GM19238 (cell line): ENCODE measurements at regions not wholly inside any gene's neighbourhood (a gene's known extent, or its start where the extent isn't known, plus 50 kb on each side); places are given as distances from the start of the nearest gene placed in this dataset.

Experiments used
- DNase-seq: peaks from one replicate; pipeline ENCODE4 v3.0.0; 2011; ENCODE audit warnings: low spot score; ENCODE audit not compliant: insufficient read length

GRCh38 chr18:51578406-51578980 is 381.0 kb upstream of the MEX3C start:
- DNase-seq = no peak

GRCh38 chr18:51580580-51580979 is 383.1 kb upstream of the MEX3C start:
- DNase-seq = no peak

- no peak for DNase-seq
These were observed 385.1 kb upstream of the MEX3C start for GRCh38 chr18:51582551-51582950.

- DNase-seq = no peak
These were observed 391.1 kb upstream of the MEX3C start for GRCh38 chr18:51588616-51589015.

GRCh38 chr18:51593931-51594330 is 396.4 kb upstream of the MEX3C start:
- DNase-seq = no peak

- DNase-seq = no peak
These were observed 405.6 kb upstream of the MEX3C start for GRCh38 chr18:51603111-51603510.

GRCh38 chr18:51603551-51603950 is 406.1 kb upstream of the MEX3C start:
- DNase-seq = no peak

- DNase-seq = no peak
These were observed 413.0 kb upstream of the MEX3C start for GRCh38 chr18:51610481-51610880.

GRCh38 chr18:51611326-51611725 is 413.8 kb upstream of the MEX3C start:
- DNase-seq = no peak

GRCh38 chr18:51614033-51614432 is 416.6 kb upstream of the MEX3C start:
- DNase-seq = no peak

- DNase-seq = no peak
These were observed 417.6 kb upstream of the MEX3C start for GRCh38 chr18:51614967-51615571.

- DNase-seq = no peak
These were observed 419.7 kb upstream of the MEX3C start for GRCh38 chr18:51617167-51617566.

- DNase-seq = no peak
These were observed 420.2 kb upstream of the MEX3C start for GRCh38 chr18:51617572-51618260.

- DNase-seq = no peak
These were observed 421.8 kb upstream of the MEX3C start for GRCh38 chr18:51619283-51619682.

- DNase-seq = peak; percentile 7
These were observed 423.8 kb upstream of the MEX3C start for GRCh38 chr18:51621113-51621863.

- no peak for DNase-seq
These were observed 424.3 kb upstream of the MEX3C start for GRCh38 chr18:51621864-51622160.

GRCh38 chr18:51622702-51623101 is 425.2 kb upstream of the MEX3C start:
- no peak for DNase-seq

GRCh38 chr18:51623653-51624052 is 426.2 kb upstream of the MEX3C start:
- no peak for DNase-seq

- no peak for DNase-seq
These were observed 433.2 kb upstream of the MEX3C start for GRCh38 chr18:51630706-51631105.

- no peak for DNase-seq
These were observed 440.4 kb upstream of the MEX3C start for GRCh38 chr18:51637881-51638280.

- no peak for DNase-seq
These were observed 442.1 kb upstream of the MEX3C start for GRCh38 chr18:51639541-51639940.

GRCh38 chr18:51643483-51643882 is 446.0 kb upstream of the MEX3C start:
- DNase-seq = no peak
